ENCODE measurements at regions not wholly inside any gene's neighbourhood (a gene's known extent, or its start where the extent isn't known, plus 50 kb on each side); places are given as distances from the start of the nearest gene placed in this dataset.

DNA sequence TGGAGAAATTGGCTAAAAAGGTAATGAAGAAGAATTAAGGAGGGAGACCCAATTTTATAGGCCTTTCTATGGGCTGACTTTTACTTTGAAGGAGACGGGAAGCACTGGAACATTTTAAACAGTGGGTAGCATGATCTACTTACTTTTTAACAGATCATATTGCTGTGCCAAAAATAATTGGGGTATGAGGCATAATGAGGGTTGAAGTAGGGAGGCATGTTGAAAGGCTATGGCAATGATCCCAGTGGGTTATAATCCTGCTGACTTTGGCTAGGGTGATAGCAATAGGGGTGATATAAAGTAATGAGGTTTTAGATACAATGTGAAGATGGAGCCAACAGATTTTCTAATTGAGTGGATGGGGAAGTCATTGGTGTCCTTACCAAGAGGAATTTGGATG is 73.2 kb downstream of the GPR37 start:
- TF ChIP-seq POLR2A (IDR thresholded peaks at IDR 0.05) (no peak), CTCF (IDR thresholded peaks at IDR 0.05) (no peak)

All from sigmoid colon (tissue), 3 donors.